HFF-Myc (cell line): ENCODE measurements at regions not wholly inside any gene's neighbourhood (a gene's known extent, or its start where the extent isn't known, plus 50 kb on each side); places are given as distances from the start of the nearest gene placed in this dataset.

Experiments
- DNase-seq: peaks from one replicate; pipeline ENCODE4 v3.0.0-alpha.2; 2011; ENCODE audit warnings: low read depth; ENCODE audit errors: extremely low read depth
- H3K4me3 ChIP-seq: replicated peaks from 2 replicates; pipeline ENCODE4 v1.5.1; 2011; ENCODE audit warnings: low read depth, mild to moderate bottlenecking, control low read depth, low read length
- CTCF ChIP-seq: IDR thresholded peaks from 2 replicates; pipeline ENCODE4 v1.5.1; 2012; ENCODE audit warnings: mild to moderate bottlenecking, low read depth, low read length, control low read depth; ENCODE audit errors: missing control alignments

DNA sequence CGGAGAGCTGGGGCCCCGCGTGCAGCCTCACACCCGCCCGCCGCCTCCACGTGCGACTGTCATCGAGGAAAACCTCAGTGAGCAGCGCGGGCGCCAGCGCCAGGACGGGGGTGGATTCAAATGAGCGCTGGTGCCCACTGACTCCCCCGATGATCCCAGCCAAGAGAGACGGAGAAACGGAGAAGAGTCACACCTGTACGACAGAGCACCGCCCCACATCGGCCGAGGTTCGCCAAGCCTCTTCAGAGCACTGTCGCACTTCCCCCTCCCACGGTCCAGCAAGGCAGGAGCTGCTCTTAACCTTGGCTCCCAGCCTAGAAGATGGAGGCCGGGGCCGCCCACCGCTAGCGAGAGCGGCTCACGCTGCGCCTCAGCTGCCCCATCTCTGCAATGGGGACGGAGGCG, 130.9 kb upstream of the IQSEC1 start:
- no peak for TF ChIP-seq CTCF
- no peak overlapping the region for H3K4me3 ChIP-seq
- DNase-seq: no peak

GRCh38 chr3:13203398-13204176, 130.4 kb upstream of the IQSEC1 start:
- no peak overlapping the region for H3K4me3 ChIP-seq
- no peak for TF ChIP-seq CTCF
- DNase-seq: no peak

DNA sequence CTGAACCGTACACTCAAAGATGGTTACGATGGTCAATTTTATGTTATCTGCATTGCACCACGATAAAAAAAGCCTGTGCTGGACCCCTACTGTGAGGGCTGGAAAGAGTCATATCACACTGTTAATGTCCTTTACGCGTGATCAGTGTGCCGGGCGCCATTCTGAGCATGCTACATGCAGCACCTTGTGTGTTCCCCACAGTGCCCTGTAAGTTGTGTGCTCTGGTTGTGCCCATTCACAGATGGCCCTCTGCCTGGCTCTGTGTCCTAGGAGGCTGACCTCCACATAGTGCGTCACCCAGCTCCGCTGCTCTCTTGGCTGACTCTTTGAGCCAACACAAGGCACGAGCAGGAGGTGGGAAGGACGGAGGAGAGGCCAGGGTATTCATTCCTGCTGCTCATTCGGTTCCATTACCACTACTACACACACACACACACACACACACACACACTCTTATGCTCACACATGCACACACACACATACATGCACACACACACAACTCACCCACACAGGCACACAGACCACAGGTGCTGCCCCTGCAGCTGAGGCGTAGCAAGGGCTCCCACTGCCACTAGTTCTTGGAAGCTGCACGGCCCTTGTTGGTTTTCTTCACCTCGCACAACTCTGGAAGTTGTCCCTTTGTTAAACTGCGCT, 129.6 kb upstream of the IQSEC1 start:
- TF ChIP-seq CTCF: no peak
- no peak overlapping the region for H3K4me3 ChIP-seq
- DNase-seq: no peak

- H3K4me3 ChIP-seq: no peak overlapping the region
- no peak for TF ChIP-seq CTCF
- no peak for DNase-seq
Measured at GRCh38 chr3:13201851-13202250, 128.6 kb upstream of the IQSEC1 start.

GRCh38 chr3:13200946-13201345, 127.7 kb upstream of the IQSEC1 start:
- no peak for TF ChIP-seq CTCF
- no peak for DNase-seq
- no peak overlapping the region for H3K4me3 ChIP-seq

GRCh38 chr3:13200465-13200864, 127.2 kb upstream of the IQSEC1 start:
- H3K4me3 ChIP-seq: no peak overlapping the region
- TF ChIP-seq CTCF: no peak
- no peak for DNase-seq

GRCh38 chr3:13199899-13200451, 126.7 kb upstream of the IQSEC1 start:
- no peak for DNase-seq
- no peak for TF ChIP-seq CTCF
- no peak overlapping the region for H3K4me3 ChIP-seq
